ENCODE measurements at regions not wholly inside any gene's neighbourhood (a gene's known extent, or its start where the extent isn't known, plus 50 kb on each side); places are given as distances from the start of the nearest gene placed in this dataset.

DNA sequence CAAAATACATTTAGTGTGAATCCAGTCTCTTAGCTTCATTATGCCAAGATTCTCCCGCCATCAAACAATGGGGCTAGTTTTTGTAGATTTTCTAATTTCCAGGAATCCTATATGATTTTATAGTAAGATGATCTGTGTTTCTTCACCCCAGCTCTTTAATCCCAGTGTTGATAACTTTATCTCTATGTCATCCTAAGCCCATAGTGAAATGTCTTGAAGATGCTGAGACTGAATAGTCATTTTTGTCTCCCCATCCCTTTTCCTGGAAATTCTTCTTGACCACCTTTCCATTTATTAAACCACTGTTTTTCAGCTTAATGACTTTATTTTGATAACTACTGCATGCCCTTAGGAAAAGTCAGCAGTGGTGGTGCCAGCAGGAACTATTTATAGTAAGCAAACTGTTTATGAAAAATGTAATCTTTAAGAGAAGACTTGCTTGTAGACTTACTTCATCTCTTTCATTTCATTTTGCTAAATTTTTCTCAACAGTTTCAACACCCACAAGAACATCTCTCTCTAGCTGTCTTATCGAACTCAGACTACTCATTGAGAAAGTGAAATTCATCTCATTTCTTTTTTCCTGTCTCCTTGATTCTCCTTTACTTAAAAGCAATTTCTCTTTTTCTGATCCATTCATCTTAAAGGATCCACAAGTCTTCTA is 116.6 kb downstream of the NTMT2 start:
- ATAC-seq = no peak
- intact Hi-C loops (cut with DNase I) = no loop called here
- DNase-seq (ENCODE audit: missing footprints) = no peak

- intact Hi-C loops (cut with DNase I) = no loop called here
- DNase-seq (ENCODE audit: missing footprints) (no peak), ATAC-seq (no peak)
Observed at GRCh38 chr1:170265234-170265633, 119.5 kb downstream of the NTMT2 start.

- ATAC-seq = no peak
- intact Hi-C loops (cut with DNase I) = no loop called here
- DNase-seq (ENCODE audit: missing footprints) = no peak
Observed at GRCh38 chr1:170267317-170267716, 121.6 kb downstream of the NTMT2 start.

GRCh38 chr1:170271430-170272161 is 125.8 kb downstream of the NTMT2 start:
- intact Hi-C loops (cut with DNase I) = no loop called here
- ATAC-seq = no peak
- DNase-seq (ENCODE audit: missing footprints) = no peak

DNA sequence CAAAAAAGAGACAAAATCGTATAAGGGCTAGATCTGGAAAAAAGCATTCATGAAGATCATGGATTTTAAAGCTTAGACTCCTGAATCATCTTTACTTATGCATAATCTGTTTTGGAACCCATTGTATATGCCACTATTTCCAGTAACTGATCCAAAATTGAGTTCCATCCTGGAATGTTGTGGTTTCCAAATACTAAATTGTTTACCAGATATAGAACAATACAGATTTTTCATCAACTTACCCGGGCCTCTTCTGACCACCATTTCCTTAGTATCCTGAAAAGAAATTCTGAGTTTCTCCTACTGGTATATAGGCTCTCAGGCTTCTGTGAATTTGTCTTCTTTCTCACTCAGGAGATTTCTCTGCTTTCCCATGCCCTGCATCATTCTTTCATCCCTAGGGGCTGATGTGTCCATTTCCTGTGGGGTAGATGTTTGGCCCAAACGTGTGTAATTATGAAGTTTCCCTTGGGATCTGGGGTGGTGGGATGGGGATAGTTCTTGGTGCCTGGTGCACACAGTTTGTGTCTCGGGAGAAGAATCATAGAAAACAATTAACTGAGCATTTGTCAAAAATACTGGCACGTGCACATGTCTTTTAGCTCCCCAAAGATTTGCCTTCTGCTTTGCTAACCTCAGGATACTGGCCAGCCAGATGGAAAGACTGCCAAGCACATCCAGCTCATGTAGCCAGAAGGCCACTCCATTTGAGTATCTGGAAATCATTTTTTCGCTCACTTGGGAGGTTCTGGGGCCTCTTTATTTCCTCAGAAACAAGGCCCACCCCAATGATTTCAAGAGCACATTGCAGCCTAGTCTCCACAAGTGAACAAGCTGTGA is 127.8 kb downstream of the NTMT2 start:
- DNase-seq (ENCODE audit: missing footprints) (peak; percentile 68), ATAC-seq (peak; percentile 93)
- intact Hi-C loops (cut with DNase I) = no loop called here

DNA sequence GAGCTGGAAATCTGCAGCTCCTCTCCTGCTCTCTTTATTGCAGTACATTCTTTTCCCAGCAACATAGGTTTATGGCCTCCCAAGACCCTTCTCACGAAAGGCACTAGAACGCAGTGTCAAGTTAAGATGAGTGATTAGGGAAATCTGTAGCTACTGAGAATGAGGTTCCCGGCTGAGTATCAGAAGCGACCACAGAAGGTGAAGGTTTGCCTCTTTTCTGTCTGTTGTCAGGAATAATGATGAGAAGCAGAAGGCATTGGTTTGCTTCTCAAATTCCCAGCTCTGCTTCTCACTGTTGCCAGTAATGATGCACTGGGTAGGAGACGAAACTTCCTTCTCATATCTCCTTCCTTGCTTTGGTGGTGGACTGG is 128.4 kb downstream of the NTMT2 start:
- intact Hi-C loops (cut with DNase I) = no loop called here
- DNase-seq (ENCODE audit: missing footprints) (no peak), ATAC-seq (peak; percentile 17)

- no peak for ATAC-seq
- no peak for DNase-seq (ENCODE audit: missing footprints)
- intact Hi-C loops (cut with DNase I) = no loop called here
Observed at GRCh38 chr1:170277985-170278384, 132.2 kb downstream of the NTMT2 start.

DNA sequence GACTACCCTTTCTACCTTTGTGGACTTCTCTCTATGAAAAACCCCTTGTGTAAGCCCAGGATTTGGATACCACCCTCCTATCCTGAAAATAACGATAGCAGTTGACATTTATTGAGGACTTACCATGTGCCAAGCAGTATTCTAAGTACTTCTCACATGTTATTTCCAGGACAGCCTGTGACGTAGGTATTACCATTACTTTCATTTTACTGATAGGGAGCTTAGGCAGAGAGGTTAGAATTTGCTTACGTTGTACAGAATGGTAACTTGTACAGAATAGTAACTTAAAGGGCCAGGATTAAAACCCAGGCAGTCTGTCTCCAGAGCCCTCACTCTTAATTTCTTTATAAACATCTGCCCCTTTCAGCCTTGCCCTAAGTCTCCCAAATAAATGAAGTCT is 138.3 kb downstream of the NTMT2 start:
- DNase-seq (ENCODE audit: missing footprints) (no peak), ATAC-seq (no peak)
- intact Hi-C loops (cut with DNase I) = no loop called here

DNA sequence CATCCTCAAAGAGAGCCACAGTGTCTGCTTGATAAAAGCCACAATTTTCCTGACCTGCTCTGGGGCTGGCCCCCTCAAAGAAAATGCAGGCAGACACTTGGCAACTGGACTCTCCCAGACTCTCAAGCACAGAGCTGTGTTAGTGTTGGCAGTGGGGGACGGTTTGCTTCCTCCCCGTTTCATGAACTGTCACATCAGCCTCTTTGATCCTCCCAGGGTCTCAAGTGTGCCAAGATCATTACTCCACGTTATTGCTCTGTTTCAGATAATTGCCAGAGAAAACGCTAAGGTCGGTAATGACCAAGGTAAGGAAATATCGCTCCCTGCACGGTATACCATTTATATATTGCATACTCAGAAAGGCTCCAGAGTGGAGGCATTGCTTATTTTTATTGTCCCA is 138.8 kb downstream of the NTMT2 start:
- intact Hi-C loops (cut with DNase I) = no loop called here
- ATAC-seq = peak; percentile 46

DNA sequence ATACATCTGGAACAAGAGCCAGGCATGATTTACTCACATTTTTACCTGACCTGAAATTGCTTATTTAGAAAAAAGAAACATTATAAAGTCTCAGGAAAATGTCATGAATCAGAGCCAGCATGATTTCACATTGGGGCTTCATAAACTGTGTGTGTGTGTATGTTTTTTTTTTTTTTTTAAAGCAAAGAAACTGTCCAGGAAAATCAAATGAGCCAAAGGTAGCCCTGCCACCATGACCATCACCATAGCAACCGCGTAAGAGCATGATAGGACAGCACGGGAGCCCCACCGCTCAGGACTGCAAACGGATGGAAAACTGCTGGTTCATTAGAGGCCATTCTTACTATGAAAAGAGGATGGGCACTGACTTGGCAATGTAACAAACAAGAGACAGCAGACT is 139.2 kb downstream of the NTMT2 start:
- intact Hi-C loops (cut with DNase I) = no loop called here
- no peak for ATAC-seq
- no peak for DNase-seq (ENCODE audit: missing footprints)

More for the DNA sequence above, 138.8 kb downstream of the NTMT2 start:
- DNase-seq (ENCODE audit: missing footprints) = no peak

- ATAC-seq (no peak), DNase-seq (ENCODE audit: missing footprints) (no peak)
- intact Hi-C loops (cut with DNase I) = no loop called here
Observed at GRCh38 chr1:170288155-170288554, 142.4 kb downstream of the NTMT2 start.

- ATAC-seq (no peak), DNase-seq (ENCODE audit: missing footprints) (no peak)
- intact Hi-C loops (cut with DNase I) = no loop called here
Observed at GRCh38 chr1:170290276-170290675, 144.5 kb downstream of the NTMT2 start.

GRCh38 chr1:170290991-170291390 is 145.2 kb downstream of the NTMT2 start:
- ATAC-seq (no peak), DNase-seq (ENCODE audit: missing footprints) (no peak)
- intact Hi-C loops (cut with DNase I) = no loop called here

- DNase-seq (ENCODE audit: missing footprints) (no peak), ATAC-seq (no peak)
- intact Hi-C loops (cut with DNase I) = no loop called here
Observed at GRCh38 chr1:170291516-170291915, 145.8 kb downstream of the NTMT2 start.

DNA sequence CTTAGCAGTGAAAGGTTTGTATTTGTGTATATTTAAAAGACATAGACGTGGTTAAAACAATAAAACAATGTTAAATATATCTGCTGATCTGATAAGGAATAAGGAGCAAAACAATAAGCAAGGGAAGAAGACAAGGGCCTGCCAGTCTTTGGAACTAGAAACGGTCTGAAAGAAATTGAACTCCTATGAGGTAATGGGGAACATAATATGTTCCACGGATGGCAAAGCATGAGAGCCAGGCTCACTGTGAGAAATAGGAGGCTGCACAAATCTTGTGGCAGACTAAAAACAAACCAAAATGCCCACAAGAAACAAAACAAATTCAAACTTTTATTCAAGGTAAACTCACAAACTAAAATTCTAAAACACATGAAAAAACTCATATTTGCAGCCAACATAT is 150.5 kb downstream of the NTMT2 start:
- ATAC-seq = no peak
- intact Hi-C loops (cut with DNase I) = no loop called here
- no peak for DNase-seq (ENCODE audit: missing footprints)

GRCh38 chr1:170296642-170297041 is 150.9 kb downstream of the NTMT2 start:
- intact Hi-C loops (cut with DNase I) = no loop called here
- DNase-seq (ENCODE audit: missing footprints) (no peak), ATAC-seq (no peak)

DNA sequence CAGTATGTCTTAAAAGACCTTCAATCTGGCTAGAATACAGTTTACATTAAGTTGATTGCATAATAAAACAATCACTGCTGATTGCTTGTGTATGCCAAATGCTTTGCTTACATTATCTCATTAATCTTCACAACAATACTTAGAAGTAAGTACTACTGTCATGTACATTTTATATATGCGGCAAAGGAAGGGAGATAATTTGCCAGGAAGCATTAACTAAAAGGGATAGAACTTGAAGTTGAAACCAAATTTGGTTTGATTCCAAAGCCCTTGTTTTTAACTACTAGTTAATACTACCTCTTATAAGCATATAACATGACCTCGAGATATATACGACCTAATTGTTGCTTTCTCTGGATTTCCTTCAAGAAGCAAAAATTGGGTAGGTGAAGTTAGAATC is 155.8 kb downstream of the NTMT2 start:
- ATAC-seq = no peak
- intact Hi-C loops (cut with DNase I) = no loop called here
- DNase-seq (ENCODE audit: missing footprints) = no peak

GRCh38 chr1:170303034-170303433 is 157.3 kb downstream of the NTMT2 start:
- ATAC-seq (no peak), DNase-seq (ENCODE audit: missing footprints) (no peak)
- intact Hi-C loops (cut with DNase I) = no loop called here

DNA sequence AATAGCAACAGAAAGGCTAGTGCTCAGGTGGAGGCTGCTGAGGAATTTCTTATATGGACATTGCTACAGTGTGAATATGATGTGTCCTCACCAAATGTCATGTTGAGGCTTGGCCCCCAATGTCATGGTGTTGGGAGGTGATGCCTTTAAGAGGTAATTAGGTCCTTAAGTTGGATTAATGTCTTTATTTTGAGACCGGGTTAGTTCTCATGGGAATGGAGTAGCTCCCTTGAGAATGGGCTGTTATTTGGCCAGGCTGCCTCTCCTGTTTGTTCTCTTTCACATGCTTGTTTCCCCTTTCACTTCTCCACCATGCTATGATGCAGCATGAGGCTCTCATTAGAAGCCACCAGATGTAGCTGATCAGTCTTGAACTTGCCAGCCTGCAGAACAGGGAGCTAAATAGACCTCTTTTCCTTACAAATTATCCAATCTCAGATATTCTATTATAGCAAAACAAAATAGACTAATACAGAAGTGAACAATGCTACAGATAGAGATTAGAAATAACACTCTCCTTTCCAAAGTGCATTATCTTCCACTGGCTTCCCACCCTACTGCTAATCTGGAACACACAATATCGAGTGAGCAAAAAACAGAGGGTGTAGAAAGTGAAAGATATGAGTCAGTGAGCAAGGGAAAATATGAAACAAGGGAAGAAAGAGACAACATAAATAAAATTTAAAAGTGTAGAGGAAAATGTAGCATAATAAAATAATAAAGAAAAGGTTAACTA is 160.2 kb downstream of the NTMT2 start:
- intact Hi-C loops (cut with DNase I) = no loop called here
- DNase-seq (ENCODE audit: missing footprints) = no peak
- no peak for ATAC-seq
